HL-60/S4 treated with retinoic acid at 250 ng/mL for 4 days and 3 days (cell line): ENCODE measurements at regions not wholly inside any gene's neighbourhood (a gene's known extent, or its start where the extent isn't known, plus 50 kb on each side); places are given as distances from the start of the nearest gene placed in this dataset.

ENCODE experiments used
- in situ Hi-C: fragments of 300-500 bp; cut with MboI; formaldehyde crosslinking; loops from 2 replicates; pipeline ENCODE4 v1.7.0; 2022; ENCODE audit warnings: low sequenced_read_pairs

GRCh38 chr6:112697265-112697664 lies 350.1 kb downstream of the RFPL4B start:
- in situ Hi-C loops: no loop called here

GRCh38 chr6:112701201-112701600 lies 354.1 kb downstream of the RFPL4B start:
- in situ Hi-C loops: no loop called here

- in situ Hi-C loops: no loop called here
Observed at GRCh38 chr6:112710710-112711109, 363.6 kb downstream of the RFPL4B start.

GRCh38 chr6:112713402-112713801 lies 366.3 kb downstream of the RFPL4B start:
- in situ Hi-C loops: no loop called here

- in situ Hi-C loops: no loop called here
Observed at GRCh38 chr6:112717401-112717800, 370.3 kb downstream of the RFPL4B start.

- in situ Hi-C loops: no loop called here
Observed at GRCh38 chr6:112717856-112718255, 370.7 kb downstream of the RFPL4B start.

GRCh38 chr6:112725541-112726085 lies 378.5 kb downstream of the RFPL4B start:
- in situ Hi-C loops: no loop called here

GRCh38 chr6:112735129-112735528 lies 388.0 kb downstream of the RFPL4B start:
- in situ Hi-C loops: no loop called here

GRCh38 chr6:112739766-112740165 lies 392.6 kb downstream of the RFPL4B start:
- in situ Hi-C loops: no loop called here

GRCh38 chr6:112743323-112743722 lies 396.2 kb downstream of the RFPL4B start:
- in situ Hi-C loops: no loop called here

GRCh38 chr6:112744827-112745226 lies 397.7 kb downstream of the RFPL4B start:
- in situ Hi-C loops: no loop called here

- in situ Hi-C loops: no loop called here
Observed at GRCh38 chr6:112745765-112746164, 398.6 kb downstream of the RFPL4B start.

GRCh38 chr6:112749673-112750072 lies 402.5 kb downstream of the RFPL4B start:
- in situ Hi-C loops: no loop called here

- in situ Hi-C loops: no loop called here
Observed at GRCh38 chr6:112752305-112752704, 405.2 kb downstream of the RFPL4B start.

- in situ Hi-C loops: no loop called here
Observed at GRCh38 chr6:112752791-112753190, 405.7 kb downstream of the RFPL4B start.

GRCh38 chr6:112760831-112761230 lies 413.7 kb downstream of the RFPL4B start:
- in situ Hi-C loops: no loop called here

- in situ Hi-C loops: no loop called here
Observed at GRCh38 chr6:112761740-112762139, 414.6 kb downstream of the RFPL4B start.

GRCh38 chr6:112764377-112764776 lies 417.2 kb downstream of the RFPL4B start:
- in situ Hi-C loops: no loop called here

GRCh38 chr6:112770308-112770707 lies 423.2 kb downstream of the RFPL4B start:
- in situ Hi-C loops: no loop called here

GRCh38 chr6:112773187-112773586 lies 426.1 kb downstream of the RFPL4B start:
- in situ Hi-C loops: no loop called here

GRCh38 chr6:112774319-112774718 lies 427.2 kb downstream of the RFPL4B start:
- in situ Hi-C loops: no loop called here

- in situ Hi-C loops: no loop called here
Observed at GRCh38 chr6:112780498-112781096, 433.5 kb downstream of the RFPL4B start.

GRCh38 chr6:112781241-112781640 lies 434.1 kb downstream of the RFPL4B start:
- in situ Hi-C loops: no loop called here
